ENCODE measurements at regions not wholly inside any gene's neighbourhood (a gene's known extent, or its start where the extent isn't known, plus 50 kb on each side); places are given as distances from the start of the nearest gene placed in this dataset.

DNA sequence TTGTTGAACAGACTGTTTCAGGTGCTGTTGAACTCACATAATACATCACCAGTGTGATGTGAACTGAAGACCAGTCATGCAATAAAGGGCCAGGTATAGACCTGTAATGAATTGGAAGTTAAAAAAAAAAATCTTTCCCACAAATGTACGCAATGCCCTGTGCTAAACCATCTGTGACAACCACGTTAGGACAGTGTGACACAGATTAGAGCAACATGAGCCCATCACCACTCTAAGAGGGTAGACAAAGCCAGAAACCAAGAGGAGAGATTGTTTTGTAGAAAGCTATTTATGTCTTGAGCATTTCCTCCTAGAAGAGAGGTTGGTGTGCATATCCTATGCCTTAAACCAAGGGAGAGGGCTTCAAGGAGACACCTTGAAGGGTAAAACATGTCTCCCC is 77.0 kb upstream of the BEND6 start:
- no peaks in the 10 kb centered on the region for H3K9me3 ChIP-seq (ENCODE audit: insufficient read depth, low read depth, low read length)
- FAIRE-seq = no peak
- TF ChIP-seq, protein P1, sequence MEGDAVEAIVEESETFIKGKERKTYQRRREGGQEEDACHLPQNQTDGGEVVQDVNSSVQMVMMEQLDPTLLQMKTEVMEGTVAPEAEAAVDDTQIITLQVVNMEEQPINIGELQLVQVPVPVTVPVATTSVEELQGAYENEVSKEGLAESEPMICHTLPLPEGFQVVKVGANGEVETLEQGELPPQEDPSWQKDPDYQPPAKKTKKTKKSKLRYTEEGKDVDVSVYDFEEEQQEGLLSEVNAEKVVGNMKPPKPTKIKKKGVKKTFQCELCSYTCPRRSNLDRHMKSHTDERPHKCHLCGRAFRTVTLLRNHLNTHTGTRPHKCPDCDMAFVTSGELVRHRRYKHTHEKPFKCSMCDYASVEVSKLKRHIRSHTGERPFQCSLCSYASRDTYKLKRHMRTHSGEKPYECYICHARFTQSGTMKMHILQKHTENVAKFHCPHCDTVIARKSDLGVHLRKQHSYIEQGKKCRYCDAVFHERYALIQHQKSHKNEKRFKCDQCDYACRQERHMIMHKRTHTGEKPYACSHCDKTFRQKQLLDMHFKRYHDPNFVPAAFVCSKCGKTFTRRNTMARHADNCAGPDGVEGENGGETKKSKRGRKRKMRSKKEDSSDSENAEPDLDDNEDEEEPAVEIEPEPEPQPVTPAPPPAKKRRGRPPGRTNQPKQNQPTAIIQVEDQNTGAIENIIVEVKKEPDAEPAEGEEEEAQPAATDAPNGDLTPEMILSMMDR (IDR thresholded peaks at IDR 0.05; ENCODE audit: insufficient read depth, low read depth, low read length) = no peak
- no peak for TF ChIP-seq EZH2 (IDR thresholded peaks at IDR 0.05; ENCODE audit: insufficient read depth, low read length)
- H2AFZ ChIP-seq (ENCODE audit: low read depth, low read length) = no peak overlapping the region
- Mint-ChIP-seq H3K9me3 (ENCODE audit: unreplicated experiment) (no peaks in the 10 kb centered on the region), H3K36me3 (ENCODE audit: low read depth, unreplicated experiment) (peaks cover 9% of the 10 kb centered on the region), H3K27me3 (ENCODE audit: low read depth, unreplicated experiment) (no peaks in the 10 kb centered on the region), H3K4me1 (ENCODE audit: low read depth, unreplicated experiment) (no peaks in the 10 kb centered on the region), H3K4me3 (ENCODE audit: unreplicated experiment) (no peak overlapping the region), H3K27ac (ENCODE audit: unreplicated experiment) (no peak overlapping the region)
- no peaks in the 10 kb centered on the region for H4K20me1 ChIP-seq (ENCODE audit: insufficient read depth, low read length)
- no peaks in the 10 kb centered on the region for H3K79me2 ChIP-seq (ENCODE audit: insufficient read depth, low read length)
- H3K9ac ChIP-seq (ENCODE audit: low read length) = no peak overlapping the region
- H3K27ac ChIP-seq (ENCODE audit: low read depth, low read length) = no peak overlapping the region
- no peaks in the 10 kb centered on the region for H3K27me3 ChIP-seq (ENCODE audit: insufficient read depth, low read length)
- no peaks in the 10 kb centered on the region for H3K4me1 ChIP-seq (ENCODE audit: insufficient read depth, low read length)
- H3K4me3 ChIP-seq (ENCODE audit: insufficient read depth, low read depth, low read length) = no peak overlapping the region
- no peak overlapping the region for H3K4me2 ChIP-seq (ENCODE audit: low read length)
- H3K36me3 ChIP-seq (ENCODE audit: insufficient read depth, low read length) = no peaks in the 10 kb centered on the region
- no peak for DNase-seq (ENCODE audit: low read depth)

- no peak overlapping the region for H3K27ac ChIP-seq (ENCODE audit: low read depth, low read length)
- TF ChIP-seq, protein P1 (IDR thresholded peaks at IDR 0.05; ENCODE audit: insufficient read depth, low read depth, low read length) = no peak
- TF ChIP-seq EZH2 (IDR thresholded peaks at IDR 0.05; ENCODE audit: insufficient read depth, low read length) = no peak
Observed at GRCh38 chr6:56875961-56876360, 78.9 kb upstream of the BEND6 start.

GRCh38 chr6:56875523-56875922 is 79.4 kb upstream of the BEND6 start:
- DNase-seq (ENCODE audit: low read depth) = no peak
- H3K36me3 Mint-ChIP-seq (ENCODE audit: low read depth, unreplicated experiment) = peaks cover 9% of the 10 kb centered on the region
- no peak overlapping the region for H3K4me3 ChIP-seq (ENCODE audit: insufficient read depth, low read depth, low read length)
- no peak overlapping the region for H3K9ac ChIP-seq (ENCODE audit: low read length)
- no peaks in the 10 kb centered on the region for H3K9me3 Mint-ChIP-seq (ENCODE audit: unreplicated experiment)
- no peaks in the 10 kb centered on the region for H3K27me3 ChIP-seq (ENCODE audit: insufficient read depth, low read length)
- H3K27ac Mint-ChIP-seq (ENCODE audit: unreplicated experiment) = no peak overlapping the region
- no peak overlapping the region for H3K27ac ChIP-seq (ENCODE audit: low read depth, low read length)
- no peak overlapping the region for H3K4me2 ChIP-seq (ENCODE audit: low read length)
- no peaks in the 10 kb centered on the region for H3K4me1 ChIP-seq (ENCODE audit: insufficient read depth, low read length)
- H3K36me3 ChIP-seq (ENCODE audit: insufficient read depth, low read length) = no peaks in the 10 kb centered on the region
- no peak for FAIRE-seq
- peaks cover 3% of the 10 kb centered on the region for H3K79me2 ChIP-seq (ENCODE audit: insufficient read depth, low read length)
- no peaks in the 10 kb centered on the region for H3K9me3 ChIP-seq (ENCODE audit: insufficient read depth, low read depth, low read length)
- H2AFZ ChIP-seq (ENCODE audit: low read depth, low read length) = no peak overlapping the region
- TF ChIP-seq, protein P1 (IDR thresholded peaks at IDR 0.05; ENCODE audit: insufficient read depth, low read depth, low read length) = no peak
- no peak for TF ChIP-seq EZH2 (IDR thresholded peaks at IDR 0.05; ENCODE audit: insufficient read depth, low read length)
- H3K27me3 Mint-ChIP-seq (ENCODE audit: low read depth, unreplicated experiment) = no peaks in the 10 kb centered on the region
- no peaks in the 10 kb centered on the region for H3K4me1 Mint-ChIP-seq (ENCODE audit: low read depth, unreplicated experiment)
- H4K20me1 ChIP-seq (ENCODE audit: insufficient read depth, low read length) = no peaks in the 10 kb centered on the region
- H3K4me3 Mint-ChIP-seq (ENCODE audit: unreplicated experiment) = no peak overlapping the region

More at GRCh38 chr6:56875961-56876360, 78.9 kb upstream of the BEND6 start:
- Mint-ChIP-seq H3K27ac (ENCODE audit: unreplicated experiment) (no peak overlapping the region), H3K36me3 (ENCODE audit: low read depth, unreplicated experiment) (peaks cover 9% of the 10 kb centered on the region), H3K4me3 (ENCODE audit: unreplicated experiment) (no peak overlapping the region), H3K4me1 (ENCODE audit: low read depth, unreplicated experiment) (no peaks in the 10 kb centered on the region), H3K27me3 (ENCODE audit: low read depth, unreplicated experiment) (no peaks in the 10 kb centered on the region), H3K9me3 (ENCODE audit: unreplicated experiment) (no peaks in the 10 kb centered on the region)
- DNase-seq (ENCODE audit: low read depth) (no peak), FAIRE-seq (no peak)
- H3K9me3 ChIP-seq (ENCODE audit: insufficient read depth, low read depth, low read length) = no peaks in the 10 kb centered on the region
- no peaks in the 10 kb centered on the region for H4K20me1 ChIP-seq (ENCODE audit: insufficient read depth, low read length)
- H3K27me3 ChIP-seq (ENCODE audit: insufficient read depth, low read length) = no peaks in the 10 kb centered on the region
- no peak overlapping the region for H3K4me3 ChIP-seq (ENCODE audit: insufficient read depth, low read depth, low read length)
- no peak overlapping the region for H3K9ac ChIP-seq (ENCODE audit: low read length)
- H3K79me2 ChIP-seq (ENCODE audit: insufficient read depth, low read length) = peaks cover 3% of the 10 kb centered on the region
- H3K4me1 ChIP-seq (ENCODE audit: insufficient read depth, low read length) = no peaks in the 10 kb centered on the region
- no peak overlapping the region for H3K4me2 ChIP-seq (ENCODE audit: low read length)
- no peaks in the 10 kb centered on the region for H3K36me3 ChIP-seq (ENCODE audit: insufficient read depth, low read length)
- no peak overlapping the region for H2AFZ ChIP-seq (ENCODE audit: low read depth, low read length)

All from astrocyte (in vitro differentiated cells and primary cell).